ENCODE measurements at regions not wholly inside any gene's neighbourhood (a gene's known extent, or its start where the extent isn't known, plus 50 kb on each side); places are given as distances from the start of the nearest gene placed in this dataset.

DNA sequence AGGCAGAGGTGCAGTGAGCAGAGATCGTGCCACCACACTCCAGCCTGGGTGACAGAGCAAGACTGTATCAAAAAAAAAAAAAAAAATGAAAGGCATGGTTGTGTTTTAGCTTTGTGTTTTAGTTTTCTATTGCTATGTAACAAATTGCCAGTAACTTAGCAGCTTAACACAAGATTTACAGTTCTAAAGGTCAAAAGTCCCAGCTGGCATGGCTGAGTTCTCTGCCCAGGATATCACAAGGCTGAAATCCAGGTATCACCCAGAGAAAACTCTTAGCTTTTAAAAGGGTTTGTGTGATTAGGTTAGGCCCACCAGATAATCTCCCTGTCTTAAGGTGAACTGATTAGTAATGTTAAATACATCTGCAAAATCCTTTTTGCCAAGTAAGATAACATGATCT is 107.7 kb upstream of the YPEL5 start:
- Histone ChIP-seq H3K27me3 (ENCODE audit: control insufficient read depth, insufficient read depth, low read length) (no peaks in the 10 kb centered on the region), H3K9me3 (ENCODE audit: control insufficient read depth, insufficient read depth, low read depth, low read length) (no peaks in the 10 kb centered on the region), H4K20me1 (ENCODE audit: control insufficient read depth, extremely low read depth, insufficient read depth, low read length) (no peaks in the 10 kb centered on the region), H2AFZ (ENCODE audit: low read length) (no peak overlapping the region), H3K36me3 (ENCODE audit: control insufficient read depth, insufficient read depth, low read length) (no peaks in the 10 kb centered on the region), H3K79me2 (ENCODE audit: control insufficient read depth, insufficient read depth, low read length) (no peaks in the 10 kb centered on the region), H3K9ac (ENCODE audit: insufficient read depth, low read length) (no peak overlapping the region), H3K4me3 (replicated peaks in 1 of 4; ENCODE audit: control extremely low read depth in 1 of 4, insufficient read depth in 1 of 4, low read depth in 3 of 4, low read length in 4 of 4) (no peak overlapping the region), H3K27ac (ENCODE audit: insufficient read depth, low read length) (no peak overlapping the region), H3K4me1 (ENCODE audit: control insufficient read depth, extremely low read depth, insufficient read depth, low read length) (no peaks in the 10 kb centered on the region), H3K4me2 (ENCODE audit: extremely low read depth, insufficient read depth, low read length) (no peak overlapping the region)
- TF ChIP-seq, protein P1, sequence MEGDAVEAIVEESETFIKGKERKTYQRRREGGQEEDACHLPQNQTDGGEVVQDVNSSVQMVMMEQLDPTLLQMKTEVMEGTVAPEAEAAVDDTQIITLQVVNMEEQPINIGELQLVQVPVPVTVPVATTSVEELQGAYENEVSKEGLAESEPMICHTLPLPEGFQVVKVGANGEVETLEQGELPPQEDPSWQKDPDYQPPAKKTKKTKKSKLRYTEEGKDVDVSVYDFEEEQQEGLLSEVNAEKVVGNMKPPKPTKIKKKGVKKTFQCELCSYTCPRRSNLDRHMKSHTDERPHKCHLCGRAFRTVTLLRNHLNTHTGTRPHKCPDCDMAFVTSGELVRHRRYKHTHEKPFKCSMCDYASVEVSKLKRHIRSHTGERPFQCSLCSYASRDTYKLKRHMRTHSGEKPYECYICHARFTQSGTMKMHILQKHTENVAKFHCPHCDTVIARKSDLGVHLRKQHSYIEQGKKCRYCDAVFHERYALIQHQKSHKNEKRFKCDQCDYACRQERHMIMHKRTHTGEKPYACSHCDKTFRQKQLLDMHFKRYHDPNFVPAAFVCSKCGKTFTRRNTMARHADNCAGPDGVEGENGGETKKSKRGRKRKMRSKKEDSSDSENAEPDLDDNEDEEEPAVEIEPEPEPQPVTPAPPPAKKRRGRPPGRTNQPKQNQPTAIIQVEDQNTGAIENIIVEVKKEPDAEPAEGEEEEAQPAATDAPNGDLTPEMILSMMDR (conservative IDR thresholded peaks at IDR 0.05 in 1 of 2, IDR thresholded peaks at IDR 0.05 in 1 of 2; ENCODE audit: low read depth in 1 of 2, low read length in 2 of 2) = no peak
- no peak for TF ChIP-seq EZH2 (IDR thresholded peaks at IDR 0.05; ENCODE audit: low read length, missing control alignments)
- no peak for DNase-seq (ENCODE audit: low read depth in 2 of 2)

DNA sequence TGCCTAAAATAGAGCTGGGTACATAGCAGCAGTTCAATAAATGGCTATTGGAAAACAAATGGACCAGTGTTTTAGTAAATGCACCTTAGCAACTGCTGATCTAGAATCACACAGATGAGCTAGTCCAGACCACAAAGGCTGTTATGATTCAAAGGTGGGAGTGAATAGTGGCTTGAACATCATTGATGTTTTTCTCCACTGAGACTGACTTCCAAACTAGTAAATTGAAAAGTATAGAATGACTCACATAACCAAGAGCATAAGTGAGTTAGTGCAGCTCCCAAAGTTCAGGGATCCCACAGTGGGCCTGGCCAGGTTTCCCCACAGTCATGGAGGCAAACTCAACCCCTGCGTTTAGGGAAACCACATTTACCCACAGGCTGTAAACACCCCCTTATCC is 106.7 kb upstream of the YPEL5 start:
- Histone ChIP-seq H3K4me3 (replicated peaks in 1 of 4; ENCODE audit: control extremely low read depth in 1 of 4, insufficient read depth in 1 of 4, low read depth in 3 of 4, low read length in 4 of 4) (no peak overlapping the region), H3K4me1 (ENCODE audit: control insufficient read depth, extremely low read depth, insufficient read depth, low read length) (no peaks in the 10 kb centered on the region), H4K20me1 (ENCODE audit: control insufficient read depth, extremely low read depth, insufficient read depth, low read length) (no peaks in the 10 kb centered on the region), H3K27me3 (ENCODE audit: control insufficient read depth, insufficient read depth, low read length) (no peaks in the 10 kb centered on the region), H3K27ac (ENCODE audit: insufficient read depth, low read length) (no peak overlapping the region), H3K79me2 (ENCODE audit: control insufficient read depth, insufficient read depth, low read length) (no peaks in the 10 kb centered on the region), H3K36me3 (ENCODE audit: control insufficient read depth, insufficient read depth, low read length) (no peaks in the 10 kb centered on the region), H3K9ac (ENCODE audit: insufficient read depth, low read length) (no peak overlapping the region), H3K4me2 (ENCODE audit: extremely low read depth, insufficient read depth, low read length) (no peak overlapping the region), H3K9me3 (ENCODE audit: control insufficient read depth, insufficient read depth, low read depth, low read length) (no peaks in the 10 kb centered on the region), H2AFZ (ENCODE audit: low read length) (no peak overlapping the region)
- TF ChIP-seq EZH2 (IDR thresholded peaks at IDR 0.05; ENCODE audit: low read length, missing control alignments) = no peak
- TF ChIP-seq, protein P1 (conservative IDR thresholded peaks at IDR 0.05 in 1 of 2, IDR thresholded peaks at IDR 0.05 in 1 of 2; ENCODE audit: low read depth in 1 of 2, low read length in 2 of 2) = no peak
- DNase-seq (ENCODE audit: low read depth in 2 of 2) = no peak

DNA sequence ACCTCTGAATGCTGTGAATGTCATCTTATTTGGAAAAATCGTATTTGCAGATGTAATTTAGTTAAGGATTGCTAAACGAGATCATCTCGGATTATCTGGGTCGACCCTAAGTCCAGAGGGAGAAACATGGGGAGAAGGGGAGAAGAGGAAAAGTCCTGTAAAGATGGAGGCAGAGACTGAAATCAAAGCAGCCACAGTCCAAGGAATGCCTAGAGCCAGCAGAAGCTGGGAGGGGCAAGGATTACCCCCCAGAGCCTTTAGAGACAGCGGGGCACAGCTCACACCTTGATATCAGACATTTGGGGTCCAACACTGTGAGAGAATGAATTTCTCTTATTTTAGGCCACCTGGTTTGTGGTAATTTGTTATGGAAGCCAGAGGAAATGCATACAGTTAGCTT is 104.9 kb upstream of the YPEL5 start:
- no peak for DNase-seq (ENCODE audit: low read depth in 2 of 2)
- no peak overlapping the region for H3K4me2 ChIP-seq (ENCODE audit: extremely low read depth, insufficient read depth, low read length)
- H4K20me1 ChIP-seq (ENCODE audit: control insufficient read depth, extremely low read depth, insufficient read depth, low read length) = no peaks in the 10 kb centered on the region
- H3K79me2 ChIP-seq (ENCODE audit: control insufficient read depth, insufficient read depth, low read length) = no peaks in the 10 kb centered on the region
- no peak overlapping the region for H3K9ac ChIP-seq (ENCODE audit: insufficient read depth, low read length)
- no peak overlapping the region for H3K27ac ChIP-seq (ENCODE audit: insufficient read depth, low read length)
- peaks cover 3% of the 10 kb centered on the region for H3K27me3 ChIP-seq (ENCODE audit: control insufficient read depth, insufficient read depth, low read length)
- no peaks in the 10 kb centered on the region for H3K9me3 ChIP-seq (ENCODE audit: control insufficient read depth, insufficient read depth, low read depth, low read length)
- no peak overlapping the region for H3K4me3 ChIP-seq (replicated peaks in 1 of 4; ENCODE audit: control extremely low read depth in 1 of 4, insufficient read depth in 1 of 4, low read depth in 3 of 4, low read length in 4 of 4)
- H2AFZ ChIP-seq (ENCODE audit: low read length) = no peak overlapping the region
- H3K4me1 ChIP-seq (ENCODE audit: control insufficient read depth, extremely low read depth, insufficient read depth, low read length) = no peaks in the 10 kb centered on the region
- TF ChIP-seq EZH2 (IDR thresholded peaks at IDR 0.05; ENCODE audit: low read length, missing control alignments) = no peak
- TF ChIP-seq, protein P1 (conservative IDR thresholded peaks at IDR 0.05 in 1 of 2, IDR thresholded peaks at IDR 0.05 in 1 of 2; ENCODE audit: low read depth in 1 of 2, low read length in 2 of 2) = no peak
- no peaks in the 10 kb centered on the region for H3K36me3 ChIP-seq (ENCODE audit: control insufficient read depth, insufficient read depth, low read length)
